HG02981 (cell line): ENCODE measurements at regions not wholly inside any gene's neighbourhood (a gene's known extent, or its start where the extent isn't known, plus 50 kb on each side); places are given as distances from the start of the nearest gene placed in this dataset.
"Not testable (repeated sequence)": the region's sequence is repeated elsewhere in the genome, so short reads cannot be mapped to it uniquely, and the experiment has no call there.

ENCODE experiments used
- ATAC-seq: cut with Tn5 transposase; IDR thresholded peaks from one replicate; pipeline ENCODE4 v1.9.1; 2021; ENCODE audit warnings: mild to moderate bottlenecking, moderate library complexity; ENCODE audit not compliant: unreplicated experiment

DNA sequence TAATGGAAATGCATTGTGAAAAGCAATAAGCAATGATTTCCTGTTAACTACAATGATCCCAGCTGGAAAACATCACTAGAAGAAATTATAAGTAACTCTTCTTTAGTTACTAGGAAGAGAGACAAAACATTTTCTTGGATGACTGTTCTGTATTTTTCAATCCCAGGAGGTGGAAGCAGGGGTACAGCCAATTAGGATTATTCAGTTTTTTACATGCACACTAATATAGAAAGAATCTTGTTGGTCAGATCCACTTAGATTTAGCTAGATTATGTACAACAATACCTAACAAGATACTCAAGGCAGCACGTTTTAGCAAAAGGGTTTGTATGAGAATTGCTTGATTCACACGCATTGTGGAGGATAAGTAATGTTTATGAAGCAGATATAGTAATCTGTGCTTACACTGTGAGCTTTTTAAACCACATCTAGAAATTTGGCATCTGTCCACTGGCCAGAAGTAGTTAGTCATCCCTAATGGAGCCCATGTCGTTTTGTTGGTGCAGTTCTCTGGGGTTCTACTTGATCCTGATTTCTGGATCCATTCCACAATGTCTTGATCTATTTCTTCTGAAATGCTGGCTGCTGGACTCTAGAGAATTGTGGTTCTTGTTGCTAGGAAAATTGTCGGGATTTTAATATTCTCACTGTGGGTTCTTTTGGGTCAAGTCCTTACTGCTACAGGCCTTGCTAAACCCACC, 199.7 kb downstream of the ADCYAP1 start:
- ATAC-seq, result no peak

DNA sequence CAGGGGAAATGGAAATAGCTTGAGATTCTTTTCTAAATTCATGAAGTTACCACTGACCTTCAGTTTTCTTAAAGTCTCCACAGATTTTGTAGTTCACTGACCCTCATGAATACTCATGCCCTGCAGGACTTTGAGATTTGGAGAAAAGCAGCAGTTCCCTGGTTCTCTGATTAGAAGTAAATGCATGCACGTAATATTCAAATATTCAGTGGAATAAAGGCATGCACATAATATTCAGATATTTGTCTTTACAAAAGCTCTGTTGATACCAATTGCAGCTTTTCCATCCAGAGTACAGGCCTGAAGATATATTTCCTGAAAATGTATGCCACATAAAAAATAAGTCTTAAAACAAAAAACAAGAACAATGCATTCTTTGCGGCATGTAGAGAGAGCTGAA, 219.8 kb downstream of the ADCYAP1 start:
- ATAC-seq, result no peak

DNA sequence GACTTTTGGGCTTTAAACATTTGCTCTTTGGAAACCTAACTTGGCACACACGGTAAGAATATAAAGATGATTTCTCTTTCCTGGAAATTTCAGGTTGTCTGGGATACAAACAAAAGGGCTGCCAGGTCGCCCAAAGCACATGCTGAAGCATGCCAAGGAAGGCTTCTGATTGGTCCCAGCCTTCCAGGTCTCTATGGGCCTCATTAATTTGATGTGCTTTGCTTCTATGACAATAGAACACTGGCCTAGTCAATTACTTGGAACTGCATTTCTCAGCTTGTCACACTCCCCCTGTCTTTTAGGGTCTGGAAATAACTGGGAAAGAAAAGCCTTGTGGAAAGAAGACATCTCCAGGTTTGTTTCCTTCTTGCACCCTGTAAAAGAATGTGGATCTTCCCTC, 228.9 kb downstream of the ADCYAP1 start:
- no peak for ATAC-seq

DNA sequence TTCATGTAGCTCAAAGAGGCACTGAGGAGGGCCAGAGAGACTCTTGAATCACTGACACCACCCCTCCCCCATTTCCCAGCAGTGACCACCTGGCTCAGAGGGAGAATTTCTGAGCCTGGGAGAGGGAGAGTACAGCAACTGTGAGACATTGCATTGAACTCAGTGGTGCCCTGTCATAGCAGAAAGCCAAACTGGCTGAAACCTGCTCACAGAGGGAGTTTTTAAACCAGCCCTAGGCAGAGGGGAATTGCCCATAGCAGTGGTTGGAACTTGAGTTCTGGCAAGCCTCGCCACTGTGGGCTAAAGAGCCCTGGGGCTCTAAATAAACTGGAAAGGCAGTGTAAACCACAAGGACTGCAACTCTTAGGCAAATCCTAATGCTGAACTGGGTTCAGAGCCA, 243.1 kb downstream of the ADCYAP1 start:
- ATAC-seq, result no peak

DNA sequence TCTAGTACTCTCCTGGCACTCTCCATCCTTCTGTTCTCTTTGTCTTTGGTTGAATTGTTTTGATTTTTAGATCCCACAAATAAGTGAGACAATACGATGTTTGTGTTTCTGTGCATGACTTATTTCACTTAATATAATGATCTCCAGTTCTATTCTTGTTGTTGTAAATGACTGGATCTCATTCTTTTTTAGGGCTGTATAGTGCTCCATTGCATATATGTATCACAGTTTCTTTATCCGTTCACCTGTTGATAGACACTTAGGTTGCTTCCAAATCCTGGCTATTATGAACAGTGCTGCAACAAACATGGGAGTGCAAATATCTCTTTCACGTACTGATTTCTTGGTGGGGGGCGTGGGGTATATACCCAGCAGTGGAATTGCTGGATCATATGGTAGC, 245.0 kb downstream of the ADCYAP1 start:
- ATAC-seq, result no peak

DNA sequence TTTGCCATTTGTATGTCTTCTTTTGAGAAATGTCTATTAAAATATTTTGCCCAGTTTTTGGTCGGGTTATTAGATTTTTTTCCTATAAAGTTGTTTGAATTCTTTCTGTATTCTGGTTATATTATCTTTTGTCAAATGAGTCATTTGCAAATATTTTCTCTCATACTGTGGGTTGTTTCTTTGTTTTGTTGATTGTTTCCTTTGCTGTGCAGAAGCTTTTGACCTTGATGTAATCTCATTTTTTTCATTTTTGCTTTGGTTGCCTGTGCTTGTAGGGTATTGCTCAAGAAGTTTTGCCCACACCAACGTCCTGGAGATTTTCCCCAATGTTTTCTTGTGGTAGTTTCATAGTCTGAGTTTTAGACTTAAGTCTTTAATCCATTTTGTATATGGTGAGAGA, 245.7 kb downstream of the ADCYAP1 start:
- no peak for ATAC-seq

DNA sequence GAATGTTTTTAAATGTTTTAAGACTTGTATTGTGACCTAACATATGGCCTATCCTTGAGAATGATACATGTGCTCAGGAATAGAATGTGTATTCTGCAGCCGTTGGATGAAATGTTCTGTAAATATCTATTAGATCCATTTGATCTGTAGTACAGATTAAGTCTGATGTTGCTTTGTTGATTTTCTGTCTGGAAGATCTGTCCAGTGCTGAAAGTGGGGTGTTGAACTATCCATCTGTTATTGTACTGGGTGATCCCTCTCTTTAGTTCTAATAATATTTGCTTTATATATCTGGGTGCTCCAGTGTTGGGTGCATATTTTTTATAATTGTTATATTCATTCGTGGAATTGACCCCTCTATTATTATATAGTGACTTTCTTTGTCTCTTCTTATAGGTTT, 248.3 kb downstream of the ADCYAP1 start:
- ATAC-seq, result not testable (repeated sequence)

DNA sequence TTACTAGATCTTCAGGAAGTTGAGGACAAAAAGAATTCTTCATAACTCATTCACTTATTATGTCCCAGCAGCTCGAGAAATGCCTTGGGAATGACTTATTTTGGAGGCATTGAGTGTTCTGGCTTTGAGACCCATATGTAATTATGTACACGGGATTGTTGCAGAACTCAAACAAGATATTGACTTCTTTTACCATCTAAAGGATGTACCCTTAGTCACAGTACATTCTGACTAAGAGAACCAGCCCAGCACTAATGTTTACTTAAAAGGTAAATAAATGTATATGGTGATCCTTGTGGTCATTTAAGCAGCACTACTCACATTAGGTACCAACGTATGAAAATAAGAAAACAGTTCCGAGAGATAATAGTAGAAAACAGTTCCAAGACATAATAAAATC, 268.9 kb downstream of the ADCYAP1 start:
- ATAC-seq, result no peak

DNA sequence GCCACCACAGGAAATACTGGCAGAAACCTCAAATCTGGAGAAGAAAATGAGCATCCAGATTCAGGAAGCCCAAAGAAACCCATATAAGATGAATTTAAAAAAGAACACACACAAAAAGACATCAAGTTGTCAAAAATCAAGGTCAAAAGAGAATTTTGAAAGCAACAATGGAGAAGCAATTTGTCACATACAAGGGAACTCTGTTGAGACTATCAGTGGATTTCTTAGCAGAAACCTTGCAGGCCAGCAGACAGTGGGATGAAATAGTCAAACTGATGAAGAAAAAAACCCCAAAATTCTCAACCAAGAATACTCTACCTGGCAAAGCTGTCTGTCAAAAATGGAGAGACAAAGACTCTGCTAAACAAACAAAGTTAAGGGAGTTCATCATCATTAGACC, 272.6 kb downstream of the ADCYAP1 start:
- no peak for ATAC-seq

DNA sequence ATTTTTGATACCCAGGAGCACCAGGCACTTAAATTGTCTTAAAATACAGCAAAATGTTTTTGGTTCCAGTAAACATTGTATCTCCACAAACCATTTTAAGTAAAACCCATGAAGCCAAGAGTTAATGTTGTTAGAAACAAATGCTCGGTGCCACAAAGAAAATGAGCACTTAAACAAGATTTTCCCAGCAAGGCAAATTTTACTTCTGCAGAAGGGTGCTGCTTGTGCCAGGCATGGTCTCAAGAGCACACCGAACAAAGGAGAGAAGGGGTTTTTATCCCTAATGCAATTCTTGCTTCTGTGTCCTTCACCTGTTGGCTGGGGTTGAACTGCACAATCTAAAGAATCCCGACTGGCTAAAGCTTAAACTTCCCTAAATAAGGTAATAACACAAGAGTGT, 286.7 kb downstream of the ADCYAP1 start:
- ATAC-seq, result no peak

DNA sequence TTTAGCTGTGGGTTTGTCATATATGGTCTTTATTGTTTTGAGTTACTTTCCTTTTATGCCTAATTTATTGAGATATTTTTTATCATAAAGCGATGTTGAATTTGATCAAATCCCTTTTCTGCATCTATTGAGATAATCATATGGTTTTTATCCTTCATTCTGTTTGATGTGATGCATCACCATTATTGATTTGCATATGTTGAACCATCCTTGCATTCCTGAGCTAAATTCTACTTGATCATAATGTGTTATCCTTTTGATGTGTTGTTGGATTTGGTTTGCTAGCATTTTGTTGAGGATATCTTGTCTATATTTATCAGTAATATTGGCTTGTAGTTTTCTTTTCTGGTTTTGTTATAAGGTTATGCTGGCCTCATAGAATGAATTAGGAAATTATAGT, 308.5 kb downstream of the ADCYAP1 start:
- ATAC-seq, result no peak

DNA sequence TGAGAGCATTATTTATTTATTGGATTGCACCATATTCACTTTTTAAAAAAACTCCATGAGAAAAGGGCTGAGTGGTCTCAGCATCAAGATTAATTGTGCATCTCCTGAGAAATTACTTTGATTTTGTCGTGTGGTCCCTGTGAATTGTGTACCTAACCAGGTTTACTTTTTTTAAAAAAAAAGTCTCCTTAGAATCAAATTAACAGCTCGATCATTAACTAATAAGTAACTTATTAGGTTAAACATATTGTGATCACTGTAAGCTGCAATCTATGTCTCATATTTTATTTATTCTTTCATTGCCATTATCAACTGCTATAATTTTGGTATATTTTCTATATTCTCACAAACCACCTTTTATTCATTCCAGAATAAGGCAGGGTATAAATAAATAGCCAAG, 318.2 kb downstream of the ADCYAP1 start:
- ATAC-seq, result no peak

DNA sequence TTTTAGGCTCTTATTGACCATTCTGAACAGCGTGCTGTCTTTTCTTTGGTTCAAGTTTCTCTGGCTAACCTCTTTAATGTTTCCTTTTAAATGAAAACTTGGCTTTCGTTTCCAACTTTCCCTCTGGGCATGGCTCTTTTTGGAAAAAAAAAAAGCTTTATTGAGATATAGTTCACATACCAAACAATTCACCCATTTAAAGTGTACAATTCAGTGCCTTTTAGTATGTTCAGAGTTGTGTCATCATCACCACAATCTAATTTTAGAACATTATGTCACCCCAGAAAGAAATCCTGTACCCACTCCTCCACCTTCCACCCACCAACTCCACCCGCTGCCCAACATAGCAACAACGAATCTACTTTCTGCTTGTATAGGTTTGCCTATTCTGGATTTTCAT, 322.4 kb downstream of the ADCYAP1 start:
- no peak for ATAC-seq

DNA sequence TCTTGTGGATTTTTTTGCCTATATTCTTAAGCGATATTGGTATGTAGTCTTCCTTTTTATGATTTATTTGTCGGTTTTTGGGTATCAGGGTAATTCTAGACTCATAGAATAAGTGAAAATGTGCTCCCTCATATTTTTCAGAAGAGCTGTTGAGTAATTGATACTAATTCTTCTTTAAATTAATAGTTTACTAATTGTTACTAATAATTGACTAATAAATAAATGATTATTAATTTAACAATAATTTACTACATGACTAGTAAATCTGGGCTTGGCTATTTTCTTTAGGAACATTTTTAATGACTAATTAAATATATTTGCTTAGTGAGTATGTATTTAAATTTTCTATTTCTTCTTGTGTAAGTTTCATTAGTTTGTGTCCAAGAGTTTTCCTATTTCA, 325.0 kb downstream of the ADCYAP1 start:
- ATAC-seq, result no peak

DNA sequence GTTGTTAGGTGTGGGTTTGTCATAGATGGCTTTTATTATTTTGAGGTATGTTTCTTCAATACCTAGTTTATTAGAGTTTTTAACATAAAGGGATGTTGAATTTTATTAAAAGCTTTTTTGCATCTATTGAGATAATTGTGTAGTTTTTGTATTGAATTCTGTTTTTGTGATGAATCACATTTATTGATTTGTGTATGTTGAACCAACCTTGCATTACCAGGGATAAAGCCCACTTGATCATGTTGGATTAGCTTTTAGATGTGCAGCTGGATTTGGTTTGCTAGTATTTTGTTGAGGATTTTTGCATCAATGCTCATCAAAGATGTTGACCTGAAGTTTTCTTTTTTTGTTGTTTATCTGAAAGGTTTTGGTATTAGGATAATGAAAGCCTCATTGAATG, 328.2 kb downstream of the ADCYAP1 start:
- no peak for ATAC-seq

DNA sequence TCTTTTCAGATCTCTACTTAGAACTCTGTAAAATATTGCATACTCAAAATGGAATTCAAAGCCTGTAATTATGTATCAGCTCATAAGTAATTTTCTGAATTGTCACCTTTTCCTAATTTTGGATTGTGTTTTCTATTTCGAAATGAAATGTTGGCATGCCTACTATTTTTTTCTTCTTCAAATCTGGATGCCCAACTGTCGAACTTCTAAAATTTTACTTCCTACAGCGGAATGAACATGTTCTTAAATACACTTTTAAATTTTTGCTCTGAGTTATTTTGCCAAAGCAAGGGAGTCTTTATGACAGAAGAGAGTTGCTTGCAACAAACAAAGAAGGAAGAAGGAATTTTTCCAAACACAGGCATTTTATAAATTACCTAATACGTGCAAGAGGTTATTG, 336.0 kb downstream of the ADCYAP1 start:
- ATAC-seq, result no peak

DNA sequence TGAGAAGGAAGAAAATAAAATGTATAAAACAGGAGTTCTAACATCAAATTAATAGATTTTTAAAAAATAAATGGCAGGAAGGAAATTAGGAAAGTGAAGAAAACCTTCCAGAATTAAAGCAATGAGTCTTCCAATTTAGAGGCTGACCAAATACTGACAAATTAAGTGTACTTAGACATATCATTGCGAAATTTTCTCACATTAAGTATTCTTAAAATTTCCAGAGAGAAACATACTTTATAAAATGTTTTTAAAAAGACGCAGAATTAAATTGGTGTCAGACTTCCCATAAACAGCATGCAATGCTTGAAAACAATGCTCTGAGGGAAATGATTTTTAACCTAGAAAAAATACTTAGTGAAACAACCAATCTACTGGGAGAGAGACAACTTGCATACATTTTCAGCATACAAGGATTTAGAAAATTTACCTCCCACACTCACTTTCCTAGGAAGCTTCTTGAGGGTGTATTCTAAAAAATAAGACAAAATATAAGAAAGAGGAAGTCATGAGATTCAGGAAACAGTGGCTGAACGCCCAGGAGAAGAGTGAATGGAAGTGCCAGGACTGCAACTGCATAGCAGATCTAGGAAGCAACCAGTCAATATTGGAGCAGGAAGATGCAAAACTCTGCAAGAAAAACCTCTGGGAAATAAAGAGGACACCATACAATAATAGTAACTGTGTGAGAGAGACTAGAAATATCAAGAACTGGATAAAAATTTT, 339.9 kb downstream of the ADCYAP1 start:
- no peak for ATAC-seq

DNA sequence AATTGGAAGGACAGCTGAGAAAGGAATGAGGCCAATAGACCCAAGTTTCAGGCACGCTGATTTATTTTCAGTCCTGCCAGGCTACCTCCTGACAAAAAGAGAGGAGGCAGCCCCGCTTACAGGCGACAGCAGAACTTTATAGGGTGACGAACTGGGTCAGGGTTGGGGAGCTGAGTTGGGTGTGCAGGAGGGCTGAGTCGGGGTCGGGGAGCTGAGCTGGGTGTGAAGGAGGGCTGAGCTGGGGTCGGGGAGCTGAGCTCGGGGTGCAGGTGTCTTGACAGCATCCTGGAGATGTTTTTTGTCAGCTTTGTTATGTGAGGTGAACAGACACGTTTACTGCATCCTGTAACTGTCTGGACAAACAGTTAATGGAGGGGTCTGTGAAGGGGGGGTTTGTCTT, 342.2 kb downstream of the ADCYAP1 start:
- no peak for ATAC-seq

DNA sequence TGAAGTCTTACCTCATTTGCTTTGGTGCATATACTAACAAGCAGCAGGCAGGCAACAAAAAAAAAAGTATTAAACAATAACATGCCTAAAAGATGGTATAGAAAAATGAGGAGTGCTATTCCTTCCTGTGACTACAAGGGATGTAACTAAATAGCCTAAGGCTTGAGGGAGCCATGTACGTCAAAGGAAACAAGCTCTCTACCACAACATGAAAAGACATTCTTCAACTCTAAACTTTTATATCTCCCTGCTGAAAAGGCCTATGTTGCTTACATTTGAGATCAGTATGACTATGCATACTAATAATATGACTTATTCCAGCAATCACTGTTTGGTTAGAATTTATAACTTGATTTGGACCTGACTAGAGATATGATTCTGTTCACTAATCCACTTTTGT, 347.9 kb downstream of the ADCYAP1 start:
- ATAC-seq, result no peak

DNA sequence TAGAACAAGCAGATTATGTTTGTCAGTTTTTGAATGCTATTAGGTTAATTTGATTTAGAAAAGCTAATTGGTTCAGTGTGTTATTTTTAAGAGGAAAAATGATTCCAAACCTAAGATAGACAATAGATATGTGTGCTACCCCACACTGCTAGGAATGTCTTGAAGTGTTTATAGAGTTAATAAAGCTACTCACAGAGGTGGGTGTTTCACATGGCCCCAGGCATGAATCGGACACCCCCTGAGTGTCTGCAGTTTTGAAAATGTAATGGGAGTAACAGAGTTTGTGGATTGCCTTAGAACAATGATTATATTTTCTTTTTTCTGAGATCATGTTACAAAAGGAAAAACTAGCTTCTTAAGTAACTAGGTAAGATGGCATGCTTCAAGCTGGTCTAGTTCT, 348.3 kb downstream of the ADCYAP1 start:
- ATAC-seq, result no peak

DNA sequence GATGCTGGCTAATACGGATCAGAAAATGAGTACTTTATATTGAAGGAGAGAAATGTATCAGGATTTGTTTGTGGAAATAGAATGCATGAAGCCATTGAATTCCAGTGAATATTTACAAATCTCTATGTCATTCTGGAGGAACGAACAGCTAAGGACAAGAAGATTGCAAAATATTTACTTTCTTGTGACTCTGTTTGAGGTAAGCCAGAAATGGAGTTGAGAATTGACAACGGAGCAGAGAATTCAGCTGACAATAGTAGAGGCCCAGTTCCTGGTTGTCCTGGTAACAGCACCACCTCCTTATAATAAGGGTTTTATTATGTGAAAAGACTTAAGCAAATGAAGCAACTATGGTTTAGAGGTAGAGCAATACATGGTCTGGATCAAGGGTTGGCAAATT, 349.2 kb downstream of the ADCYAP1 start:
- no peak for ATAC-seq

DNA sequence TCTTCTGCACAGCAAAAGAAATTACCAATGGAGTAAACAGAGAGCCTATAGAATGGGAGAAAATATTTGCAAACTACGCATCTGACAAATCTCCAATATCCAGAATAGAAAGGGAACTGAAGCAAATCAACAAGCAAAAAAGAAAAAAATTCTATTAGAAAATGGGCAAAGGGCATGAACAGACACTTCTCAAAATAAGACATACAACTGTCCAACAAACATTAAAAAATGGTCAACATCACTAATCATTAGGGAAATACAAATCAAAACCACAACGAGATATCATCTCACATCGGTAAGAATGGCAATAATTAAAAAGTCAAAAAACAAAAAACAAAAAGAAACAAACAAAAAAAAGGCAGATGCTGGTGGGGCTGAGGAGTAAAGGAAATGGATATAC, 356.4 kb downstream of the ADCYAP1 start:
- no peak for ATAC-seq

DNA sequence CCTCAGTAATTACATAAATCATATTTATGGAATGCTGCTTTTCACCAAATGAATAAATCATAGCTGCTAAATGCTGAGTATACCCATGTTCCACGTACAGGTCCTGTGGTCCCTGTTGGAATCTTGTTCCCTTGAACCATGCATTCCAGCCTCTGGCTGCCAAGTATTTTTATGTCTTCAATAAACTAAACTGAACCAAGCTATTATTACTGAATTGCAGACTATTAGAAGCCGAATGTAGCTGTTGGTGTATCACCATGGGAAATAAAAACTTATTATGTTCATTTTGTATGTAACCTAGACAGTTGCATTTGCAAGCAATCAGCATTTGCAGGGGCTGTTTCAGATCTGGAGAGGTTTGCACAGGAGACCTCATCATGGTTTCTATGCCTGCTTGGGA, 362.4 kb downstream of the ADCYAP1 start:
- ATAC-seq, result no peak
